Natural killer cell (primary cell): ENCODE measurements at regions not wholly inside any gene's neighbourhood (a gene's known extent, or its start where the extent isn't known, plus 50 kb on each side); places are given as distances from the start of the nearest gene placed in this dataset.

Experiments
- ATAC-seq, 3 donors: fragments of 150-1000 bp in 2 of 3; fragments of 200-7000 bp in 1 of 3; cut with Tn5 transposase; 1 replicate in 1 of 3; 2 replicates in 2 of 3; pipeline ENCODE4 v1.10.0; 2021; ENCODE audit warnings: mild to moderate bottlenecking in 2 of 3, moderate library complexity in 2 of 3
- DNase-seq, 2 donors: peaks; one replicate each; pipeline versions ENCODE4 v3.0.0 to v3.0.0-alpha.2; 2013 to 2021; ENCODE audit warnings: mixed read lengths in 1 of 2
- H3K27ac ChIP-seq: one replicate; pipeline ENCODE4 v1.5.1; 2013; ENCODE audit warnings: mild to moderate bottlenecking, low read length
- H3K27me3 ChIP-seq: one replicate; pipeline ENCODE4 v1.6.1; 2013; ENCODE audit warnings: low read length; ENCODE audit not compliant: control insufficient read depth, insufficient read depth
- H3K36me3 ChIP-seq: one replicate; pipeline ENCODE4 v1.6.1; 2013; ENCODE audit warnings: low read length; ENCODE audit not compliant: control insufficient read depth, insufficient read depth
- H3K4me1 ChIP-seq: one replicate; pipeline ENCODE4 v1.6.1; 2013; ENCODE audit warnings: low read length; ENCODE audit not compliant: control insufficient read depth, insufficient read depth
- H3K4me3 ChIP-seq: one replicate; pipeline ENCODE4 v1.5.1; 2013; ENCODE audit warnings: low read length
- H3K9me3 ChIP-seq: one replicate; pipeline ENCODE4 v1.6.1; 2013; ENCODE audit warnings: low read length; ENCODE audit not compliant: control insufficient read depth, insufficient read depth
- H3K27ac Mint-ChIP-seq, 2 donors: one replicate each; pipeline ENCODE4 v1.8.0; 2022; ENCODE audit warnings: mild to moderate bottlenecking in 2 of 2, mixed read lengths in 2 of 2, moderate library complexity in 1 of 2
- H3K27me3 Mint-ChIP-seq, 2 donors: one replicate each; pipeline ENCODE4 v1.8.0; 2022; ENCODE audit warnings: low read depth in 2 of 2, mixed read lengths in 2 of 2
- H3K36me3 Mint-ChIP-seq: one replicate; pipeline ENCODE4 v1.8.0; 2022; ENCODE audit warnings: mixed read lengths
- H3K4me1 Mint-ChIP-seq, 2 donors: one replicate each; pipeline ENCODE4 v1.8.0; 2022; ENCODE audit warnings: mixed read lengths in 2 of 2
- H3K4me3 Mint-ChIP-seq: one replicate; pipeline ENCODE4 v1.8.0; 2022; ENCODE audit warnings: mild to moderate bottlenecking, moderate library complexity, mixed read lengths
- H3K9me3 Mint-ChIP-seq, 2 donors: one replicate each; pipeline ENCODE4 v1.8.0; 2022; ENCODE audit warnings: mixed read lengths in 2 of 2
- CTCF ChIP-seq: fragments of 200-600 bp; IDR thresholded peaks from one replicate; pipeline ENCODE4 v1.8.0; 2022; ENCODE audit warnings: antibody characterized with exemption
- WGBS: methylation state at CpG from one replicate; pipeline ENCODE4 v1.1.7; 2013; ENCODE audit warnings: missing lambda C conversion rate; ENCODE audit not compliant: insufficient coverage; 5-methylcytosine and 5-hydroxymethylcytosine counted together
- intact Hi-C: fragments of 100-400 bp; cut with micrococcal nuclease; formaldehyde crosslinking; loops from one replicate; pipeline ENCODE4 v1.14.2; 2022

GRCh38 chr7:85773116-85773728 lies 586.4 kb upstream of the SEMA3D start:
- no peaks in the 10 kb centered on the region for H3K4me1 ChIP-seq
- Mint-ChIP-seq H3K27ac (no peak overlapping the region), H3K27me3 (no peaks in the 10 kb centered on the region), H3K4me1 (no peaks in the 10 kb centered on the region), H3K36me3 (no peaks in the 10 kb centered on the region), H3K9me3 (peaks cover 3 to 4% of the 10 kb centered on the region in 2 donors), H3K4me3 (no peak overlapping the region)
- WGBS = no CpG with 5 or more reads among the region's 2 CpGs
- H3K27me3 ChIP-seq = no peaks in the 10 kb centered on the region
- H3K4me3 ChIP-seq = no peak overlapping the region
- no peak for DNase-seq
- ATAC-seq = no peak
- TF ChIP-seq CTCF = no peak
- no peaks in the 10 kb centered on the region for H3K36me3 ChIP-seq
- no peak overlapping the region for H3K27ac ChIP-seq
- H3K9me3 ChIP-seq = no peaks in the 10 kb centered on the region
- intact Hi-C loops = loop anchor here (10.0 kb wide), 1 partner anchor 72 kb away; no protein-coding TSS in a partner anchor

- H3K4me3 Mint-ChIP-seq = no peak overlapping the region
- 88% methylated on average over 2 of the region's 3 CpGs for WGBS
- no peak for ATAC-seq
Measured at GRCh38 chr7:85771516-85771915, 584.7 kb upstream of the SEMA3D start.

GRCh38 chr7:85770332-85770731 lies 583.5 kb upstream of the SEMA3D start:
- ATAC-seq = no peak
- Histone ChIP-seq H3K27ac (no peak overlapping the region), H3K4me3 (no peak overlapping the region), H3K4me1 (no peaks in the 10 kb centered on the region), H3K36me3 (no peaks in the 10 kb centered on the region), H3K27me3 (no peaks in the 10 kb centered on the region), H3K9me3 (no peaks in the 10 kb centered on the region)
- Mint-ChIP-seq H3K36me3 (no peaks in the 10 kb centered on the region), H3K4me3 (no peak overlapping the region), H3K4me1 (no peaks in the 10 kb centered on the region), H3K27ac (no peak overlapping the region), H3K27me3 (no peaks in the 10 kb centered on the region), H3K9me3 (no peaks in the 10 kb centered on the region)
- TF ChIP-seq CTCF = no peak
- no CpG with 5 or more reads among the region's 3 CpGs for WGBS
- intact Hi-C loops = loop anchor here (10.0 kb wide), 1 partner anchor 74 kb away; no protein-coding TSS in a partner anchor
- no peak for DNase-seq

More at GRCh38 chr7:85771516-85771915, 584.7 kb upstream of the SEMA3D start:
- H3K36me3 ChIP-seq = no peaks in the 10 kb centered on the region
- no peak for DNase-seq
- Mint-ChIP-seq H3K27me3 (no peaks in the 10 kb centered on the region), H3K4me1 (no peaks in the 10 kb centered on the region), H3K9me3 (no peaks in the 10 kb centered on the region), H3K36me3 (no peaks in the 10 kb centered on the region), H3K27ac (no peak overlapping the region)
- intact Hi-C loops = loop anchor here (10.0 kb wide), 1 partner anchor 73 kb away; no protein-coding TSS in a partner anchor
- no peak overlapping the region for H3K27ac ChIP-seq
- H3K27me3 ChIP-seq = no peaks in the 10 kb centered on the region
- H3K4me1 ChIP-seq = no peaks in the 10 kb centered on the region
- no peak for TF ChIP-seq CTCF
- H3K4me3 ChIP-seq = no peak overlapping the region
- no peaks in the 10 kb centered on the region for H3K9me3 ChIP-seq
